NB4 (cell line): ENCODE measurements at regions not wholly inside any gene's neighbourhood (a gene's known extent, or its start where the extent isn't known, plus 50 kb on each side); places are given as distances from the start of the nearest gene placed in this dataset.

Experiments used
- DNase-seq: peaks from one replicate; pipeline ENCODE4 v3.0.0; 2010; ENCODE audit warnings: low read depth
- H3K4me3 ChIP-seq: one replicate; pipeline ENCODE4 v1.5.1; 2011; ENCODE audit warnings: mild to moderate bottlenecking, low read depth, low read length, moderate library complexity
- CTCF ChIP-seq: IDR thresholded peaks from one replicate; pipeline ENCODE4 v1.5.1; 2012; ENCODE audit warnings: low read depth, low read length
- MAX ChIP-seq: IDR thresholded peaks from 2 replicates; pipeline ENCODE4 v1.6.1; 2011; ENCODE audit warnings: low read depth, low read length
- MYC ChIP-seq: IDR thresholded peaks from 2 replicates; pipeline ENCODE4 v1.6.1; 2011; ENCODE audit warnings: low read depth, low read length
- POLR2A ChIP-seq: IDR thresholded peaks from 2 replicates; pipeline ENCODE4 v1.6.1; 2011; ENCODE audit warnings: mild to moderate bottlenecking; ENCODE audit not compliant: insufficient read length; ENCODE audit errors: extremely low read depth

GRCh38 chr20:23200914-23201313 lies 114.8 kb upstream of the CD93 start:
- no peak overlapping the region for H3K4me3 ChIP-seq
- TF ChIP-seq POLR2A (no peak), CTCF (no peak), MYC (no peak), MAX (no peak)
- peak; percentile 44 for DNase-seq

- DNase-seq = no peak
- H3K4me3 ChIP-seq = no peak overlapping the region
These were observed 114.3 kb upstream of the CD93 start for GRCh38 chr20:23200413-23200812.

GRCh38 chr20:23199356-23199755 lies 113.2 kb upstream of the CD93 start:
- DNase-seq = no peak
- no peak overlapping the region for H3K4me3 ChIP-seq
- TF ChIP-seq POLR2A (no peak), MAX (no peak), MYC (no peak), CTCF (no peak)

More at GRCh38 chr20:23200413-23200812, 114.3 kb upstream of the CD93 start:
- TF ChIP-seq CTCF = no peak
- no peak for TF ChIP-seq MAX
- no peak for TF ChIP-seq POLR2A
- TF ChIP-seq MYC = no peak

GRCh38 chr20:23198815-23199214 lies 112.7 kb upstream of the CD93 start:
- TF ChIP-seq CTCF (no peak), MAX (no peak), POLR2A (no peak), MYC (no peak)
- DNase-seq = no peak
- no peak overlapping the region for H3K4me3 ChIP-seq

- TF ChIP-seq POLR2A = no peak
- no peak for TF ChIP-seq MAX
- no peak for TF ChIP-seq CTCF
- no peak for TF ChIP-seq MYC
- no peak overlapping the region for H3K4me3 ChIP-seq
These were observed 111.7 kb upstream of the CD93 start for GRCh38 chr20:23197836-23198235.

GRCh38 chr20:23195636-23196035 lies 109.5 kb upstream of the CD93 start:
- peak; percentile 65 for DNase-seq
- no peak overlapping the region for H3K4me3 ChIP-seq
- TF ChIP-seq CTCF = no peak
- TF ChIP-seq POLR2A = no peak
- TF ChIP-seq MYC = no peak
- no peak for TF ChIP-seq MAX

More at GRCh38 chr20:23197836-23198235, 111.7 kb upstream of the CD93 start:
- no peak for DNase-seq
